AG04450 (cell line): ENCODE measurements at regions not wholly inside any gene's neighbourhood (a gene's known extent, or its start where the extent isn't known, plus 50 kb on each side); places are given as distances from the start of the nearest gene placed in this dataset.

ENCODE experiments used
- CTCF ChIA-PET: fragments of 300-600, 350-600 bp; formaldehyde crosslinking; extraction: SDS; loops from one replicate; lab custom pipeline; 2022; ENCODE audit warnings: antibody characterized with exemption, inconsistent platforms; lab: Charles Lee
- POLR2A ChIA-PET: fragments of 350-600 bp; formaldehyde crosslinking; extraction: SDS; loops from one replicate; lab custom pipeline; 2021; ENCODE audit warnings: antibody characterized with exemption, inconsistent platforms; lab: Yijun Ruan, JAX
- DNase-seq: peaks from one replicate; pipeline ENCODE4 v3.0.0-alpha.2; 2011; ENCODE audit warnings: low read depth, low spot score
- H3K27ac ChIP-seq: one replicate; pipeline ENCODE4 v1.5.1; 2012; ENCODE audit warnings: low read depth, low read length, control low read depth
- H3K27me3 ChIP-seq: one replicate; pipeline ENCODE4 v1.6.0; 2012; ENCODE audit warnings: low read length; ENCODE audit not compliant: control insufficient read depth, insufficient read depth
- H3K4me3 ChIP-seq: 2 replicates; pipeline ENCODE4 v1.5.1; 2011; ENCODE audit warnings: mild to moderate bottlenecking, low read depth, low read length, control low read depth
- H3K9me3 ChIP-seq: 2 replicates; pipeline ENCODE4 v1.5.1; 2012; ENCODE audit warnings: low read length; ENCODE audit not compliant: control insufficient read depth, insufficient read depth
- CTCF ChIP-seq: IDR thresholded peaks from 2 replicates; pipeline ENCODE4 v1.5.1; 2011; ENCODE audit warnings: low read depth, low read length, control low read depth, inconsistent platforms

- CTCF ChIA-PET, result no interaction called here
Measured at GRCh38 chr6:95682476-95682875, 105.1 kb downstream of the MANEA start.

GRCh38 chr6:95685822-95686221 lies 108.5 kb downstream of the MANEA start:
- DNase-seq, result no peak
- no peak overlapping the region for H3K4me3 ChIP-seq

More at GRCh38 chr6:95682476-95682875, 105.1 kb downstream of the MANEA start:
- no peak for TF ChIP-seq CTCF
- no peaks in the 10 kb centered on the region for H3K9me3 ChIP-seq
- H3K4me3 ChIP-seq, result no peak overlapping the region
- H3K27ac ChIP-seq, result no peak overlapping the region
- H3K27me3 ChIP-seq, result no peaks in the 10 kb centered on the region
- DNase-seq, result no peak
- POLR2A ChIA-PET, result no interaction called here

GRCh38 chr6:95686272-95686671 lies 108.9 kb downstream of the MANEA start:
- H3K9me3 ChIP-seq, result no peaks in the 10 kb centered on the region
- POLR2A ChIA-PET, result no interaction called here
- H3K27me3 ChIP-seq, result no peaks in the 10 kb centered on the region
- DNase-seq, result no peak
- H3K4me3 ChIP-seq, result no peak overlapping the region
- no peak for TF ChIP-seq CTCF
- H3K27ac ChIP-seq, result no peak overlapping the region
- CTCF ChIA-PET, result no interaction called here

More at GRCh38 chr6:95685822-95686221, 108.5 kb downstream of the MANEA start:
- no peak for TF ChIP-seq CTCF
- ChIA-PET POLR2A (no interaction called here), CTCF (no interaction called here)
- Histone ChIP-seq H3K27me3 (no peaks in the 10 kb centered on the region), H3K9me3 (no peaks in the 10 kb centered on the region), H3K27ac (no peak overlapping the region)

GRCh38 chr6:95686895-95687294 lies 109.6 kb downstream of the MANEA start:
- Histone ChIP-seq H3K27ac (no peak overlapping the region), H3K9me3 (no peaks in the 10 kb centered on the region), H3K27me3 (no peaks in the 10 kb centered on the region), H3K4me3 (no peak overlapping the region)
- ChIA-PET CTCF (no interaction called here), POLR2A (no interaction called here)
- no peak for TF ChIP-seq CTCF
- DNase-seq, result no peak

GRCh38 chr6:95687839-95688238 lies 110.5 kb downstream of the MANEA start:
- TF ChIP-seq CTCF, result no peak
- Histone ChIP-seq H3K27me3 (no peaks in the 10 kb centered on the region), H3K9me3 (no peaks in the 10 kb centered on the region), H3K4me3 (no peak overlapping the region), H3K27ac (no peak overlapping the region)
- DNase-seq, result no peak
- ChIA-PET POLR2A (no interaction called here), CTCF (no interaction called here)
